ENCODE measurements at regions not wholly inside any gene's neighbourhood (a gene's known extent, or its start where the extent isn't known, plus 50 kb on each side); places are given as distances from the start of the nearest gene placed in this dataset.
"Not testable (repeated sequence)": the region's sequence is repeated elsewhere in the genome, so short reads cannot be mapped to it uniquely, and the experiment has no call there.

DNA sequence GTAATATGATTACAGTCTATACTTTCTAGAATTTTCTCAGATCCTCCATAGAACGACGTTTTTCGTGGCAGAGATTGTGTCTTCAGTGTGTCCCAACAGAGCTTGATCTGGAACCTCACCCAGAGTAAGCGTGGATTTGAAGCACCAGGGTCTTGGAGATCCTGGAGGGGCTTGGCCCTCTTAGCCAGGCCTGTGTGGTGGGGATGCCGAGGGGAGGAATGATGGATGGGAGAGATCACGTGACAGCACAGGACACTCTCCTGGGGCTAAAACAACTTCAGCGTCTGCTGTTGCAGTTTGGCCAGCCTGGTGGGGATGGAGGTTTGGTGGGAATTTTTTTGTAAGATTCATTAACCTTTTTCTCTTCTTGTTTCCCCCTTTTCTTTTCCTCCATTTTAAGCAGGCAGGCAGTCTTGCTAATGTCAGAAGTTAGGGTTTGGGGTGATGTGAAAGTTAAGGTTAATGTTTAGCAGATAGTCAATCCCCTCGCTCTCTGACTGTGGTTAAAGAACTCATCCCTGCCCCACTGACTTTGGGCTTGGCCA is 100.7 kb upstream of the SULF2 start:
- Mint-ChIP-seq H3K9me3 (no peaks in the 10 kb centered on the region), H3K4me1 (ENCODE audit: low read depth) (no peaks in the 10 kb centered on the region), H3K27ac (no peak overlapping the region), H3K36me3 (ENCODE audit: low read depth) (no peaks in the 10 kb centered on the region), H3K27me3 (no peaks in the 10 kb centered on the region), H3K4me3 (no peak overlapping the region)
- DNase-seq (no peak), ATAC-seq (no peak)
- CTCF ChIA-PET, result no interaction called here
- TF ChIP-seq, protein P1, sequence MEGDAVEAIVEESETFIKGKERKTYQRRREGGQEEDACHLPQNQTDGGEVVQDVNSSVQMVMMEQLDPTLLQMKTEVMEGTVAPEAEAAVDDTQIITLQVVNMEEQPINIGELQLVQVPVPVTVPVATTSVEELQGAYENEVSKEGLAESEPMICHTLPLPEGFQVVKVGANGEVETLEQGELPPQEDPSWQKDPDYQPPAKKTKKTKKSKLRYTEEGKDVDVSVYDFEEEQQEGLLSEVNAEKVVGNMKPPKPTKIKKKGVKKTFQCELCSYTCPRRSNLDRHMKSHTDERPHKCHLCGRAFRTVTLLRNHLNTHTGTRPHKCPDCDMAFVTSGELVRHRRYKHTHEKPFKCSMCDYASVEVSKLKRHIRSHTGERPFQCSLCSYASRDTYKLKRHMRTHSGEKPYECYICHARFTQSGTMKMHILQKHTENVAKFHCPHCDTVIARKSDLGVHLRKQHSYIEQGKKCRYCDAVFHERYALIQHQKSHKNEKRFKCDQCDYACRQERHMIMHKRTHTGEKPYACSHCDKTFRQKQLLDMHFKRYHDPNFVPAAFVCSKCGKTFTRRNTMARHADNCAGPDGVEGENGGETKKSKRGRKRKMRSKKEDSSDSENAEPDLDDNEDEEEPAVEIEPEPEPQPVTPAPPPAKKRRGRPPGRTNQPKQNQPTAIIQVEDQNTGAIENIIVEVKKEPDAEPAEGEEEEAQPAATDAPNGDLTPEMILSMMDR (IDR thresholded peaks at IDR 0.05), result no peak
- intact Hi-C loops (cut with micrococcal nuclease), result no loop called here
- POLR2A ChIA-PET, result no interaction called here

DNA sequence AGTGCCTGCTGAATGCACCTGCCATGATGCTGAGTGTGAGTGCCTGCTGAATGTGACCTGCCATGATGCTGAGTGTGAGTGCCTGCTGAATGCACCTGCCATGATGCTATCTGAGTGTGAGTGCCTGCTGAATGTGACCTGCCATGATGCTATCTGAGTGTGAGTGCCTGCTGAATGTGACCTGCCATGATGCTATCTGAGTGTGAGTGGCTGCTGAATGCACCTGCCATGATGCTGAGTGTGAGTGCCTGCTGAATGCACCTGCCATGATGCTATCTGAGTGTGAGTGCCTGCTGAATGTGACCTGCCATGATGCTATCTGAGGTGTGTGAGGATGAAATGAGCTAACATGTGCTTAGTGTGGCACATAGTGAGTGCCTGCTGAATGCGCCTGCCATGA is 98.7 kb upstream of the SULF2 start:
- H3K27ac Mint-ChIP-seq; POLR2A ChIA-PET; H3K4me1 Mint-ChIP-seq (ENCODE audit: low read depth); H3K27me3 Mint-ChIP-seq; intact Hi-C loops (cut with micrococcal nuclease); DNase-seq; H3K36me3 Mint-ChIP-seq (ENCODE audit: low read depth); ATAC-seq; CTCF ChIA-PET; H3K4me3 Mint-ChIP-seq; H3K9me3 Mint-ChIP-seq: not testable (repeated sequence)

DNA sequence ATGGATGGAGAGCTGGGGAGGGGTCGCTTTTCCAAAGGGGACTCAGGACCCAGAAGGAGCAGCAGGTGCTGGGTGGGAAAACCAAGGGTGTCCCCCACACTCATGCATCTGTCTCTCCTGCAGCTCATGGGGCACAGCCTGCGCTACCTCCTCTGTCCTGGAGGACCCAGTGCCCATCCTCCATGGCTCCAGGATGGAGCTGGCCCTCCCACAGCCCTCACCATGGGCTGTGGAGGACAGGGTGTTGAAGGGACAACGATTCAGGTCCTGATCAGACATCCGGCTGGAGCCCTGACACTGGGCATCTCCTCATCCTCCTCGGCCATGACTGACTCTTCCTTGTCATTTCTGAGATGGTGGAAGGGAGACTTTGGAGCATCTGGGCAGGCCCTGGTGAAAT is 97.9 kb upstream of the SULF2 start:
- intact Hi-C loops (cut with micrococcal nuclease), result no loop called here
- H3K4me1 Mint-ChIP-seq (ENCODE audit: low read depth), result no peaks in the 10 kb centered on the region
- ChIA-PET POLR2A (no interaction called here), CTCF (interaction anchor here (0.8 kb wide), 1 partner anchor 738 kb away, joined by 3 read pairs; no protein-coding TSS in a partner anchor)
- TF ChIP-seq, protein P1 (IDR thresholded peaks at IDR 0.05), result no peak
- DNase-seq (no peak), ATAC-seq (no peak)
- no peaks in the 10 kb centered on the region for H3K9me3 Mint-ChIP-seq
- H3K27me3 Mint-ChIP-seq, result peaks cover 2% of the 10 kb centered on the region
- H3K4me3 Mint-ChIP-seq, result no peak overlapping the region
- H3K27ac Mint-ChIP-seq, result no peak overlapping the region
- no peaks in the 10 kb centered on the region for H3K36me3 Mint-ChIP-seq (ENCODE audit: low read depth)

DNA sequence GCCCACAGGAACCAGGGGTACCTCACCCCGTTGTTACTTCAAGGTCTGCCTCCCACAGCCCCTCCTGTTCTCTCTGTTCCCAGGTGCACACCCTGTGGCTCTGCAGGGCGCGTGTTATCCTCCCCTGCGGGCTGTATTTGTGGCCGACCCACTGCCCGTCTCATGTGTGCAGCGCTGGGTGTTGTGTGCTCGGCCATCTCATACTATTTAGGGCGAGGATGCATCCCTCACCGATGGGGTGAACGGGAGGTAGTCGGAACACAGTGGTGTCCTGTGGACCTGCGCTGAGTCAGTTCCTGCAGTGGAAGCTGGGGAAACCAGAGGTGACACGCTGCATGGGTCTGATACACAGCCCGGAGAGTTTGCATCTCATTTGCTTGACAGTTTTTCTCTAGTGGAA is 94.5 kb upstream of the SULF2 start:
- ChIA-PET POLR2A (no interaction called here), CTCF (no interaction called here)
- ATAC-seq (no peak), DNase-seq (no peak)
- Mint-ChIP-seq H3K36me3 (ENCODE audit: low read depth) (no peaks in the 10 kb centered on the region), H3K27me3 (peaks cover 2% of the 10 kb centered on the region), H3K27ac (no peak overlapping the region), H3K4me3 (no peak overlapping the region), H3K9me3 (no peaks in the 10 kb centered on the region), H3K4me1 (ENCODE audit: low read depth) (no peaks in the 10 kb centered on the region)
- TF ChIP-seq, protein P1 (IDR thresholded peaks at IDR 0.05), result no peak
- intact Hi-C loops (cut with micrococcal nuclease), result no loop called here

DNA sequence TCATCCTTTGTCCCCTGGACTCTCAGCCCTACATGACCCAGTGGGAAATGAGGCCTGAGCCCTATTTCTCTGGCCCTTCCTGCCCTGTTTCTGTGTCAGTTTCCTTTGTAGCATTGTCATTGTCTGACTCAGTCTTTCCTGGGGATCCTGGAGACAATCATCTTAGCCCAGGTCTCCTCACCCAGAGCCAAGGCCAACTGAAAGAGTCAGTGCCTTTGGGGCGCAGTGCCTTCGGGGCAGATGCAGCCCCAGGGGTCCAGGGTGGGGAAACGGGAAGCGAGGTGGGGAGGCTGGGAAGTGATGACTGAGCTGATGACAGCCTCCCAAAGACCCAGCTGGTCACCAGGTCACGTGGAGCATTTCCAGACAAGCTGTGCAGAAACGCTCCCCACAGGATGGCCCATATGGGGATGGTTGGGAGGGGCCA is 93.3 kb upstream of the SULF2 start:
- no peak for DNase-seq
- H3K4me3 Mint-ChIP-seq, result no peak overlapping the region
- no peaks in the 10 kb centered on the region for H3K4me1 Mint-ChIP-seq (ENCODE audit: low read depth)
- ATAC-seq, result no peak
- no peaks in the 10 kb centered on the region for H3K9me3 Mint-ChIP-seq
- TF ChIP-seq, protein P1 (IDR thresholded peaks at IDR 0.05), result no peak
- no peak overlapping the region for H3K27ac Mint-ChIP-seq
- H3K36me3 Mint-ChIP-seq (ENCODE audit: low read depth), result no peaks in the 10 kb centered on the region
- peaks cover 2% of the 10 kb centered on the region for H3K27me3 Mint-ChIP-seq
- intact Hi-C loops (cut with micrococcal nuclease), result no loop called here
- POLR2A ChIA-PET, result no interaction called here
- CTCF ChIA-PET, result no interaction called here
